ENCODE measurements at regions not wholly inside any gene's neighbourhood (a gene's known extent, or its start where the extent isn't known, plus 50 kb on each side); places are given as distances from the start of the nearest gene placed in this dataset.

- TF ChIP-seq ZNF740 (CRISPR knock-in tag; IDR thresholded peaks at IDR 0.05): 0 out of 2 replicates have a peak, but pooled peaks have one; percentile 35
- peak in 1 of 2 experiments; percentile 64; a peak in 2 of 4 replicates for TF ChIP-seq ZNF740 (tag; IDR thresholded peaks at IDR 0.05)
- 0 out of 2 replicates have a peak, but pooled peaks have one; percentile 21 for TF ChIP-seq RBFOX2 (IDR thresholded peaks at IDR 0.05; ENCODE audit: low read depth, low read length)
- peak; percentile 92 for TF ChIP-seq ZEB2 (IDR thresholded peaks at IDR 0.05)
Observed at GRCh38 chr17:30697619-30698460, 126.7 kb downstream of the CRLF3 start (continued).

- TF ChIP-seq GTF2A2 (tag; IDR thresholded peaks at IDR 0.05) (no peak), ZNF280B (CRISPR knock-in tag; IDR thresholded peaks at IDR 0.05) (no peak), ZBTB5 (IDR thresholded peaks at IDR 0.05) (no peak), ZNF77 (CRISPR knock-in tag; IDR thresholded peaks at IDR 0.05) (no peak), RBM25 (IDR thresholded peaks at IDR 0.05; ENCODE audit: low read depth, low read length, severe bottlenecking) (peak; percentile 38), ZNF184 (CRISPR knock-in tag; IDR thresholded peaks at IDR 0.05) (no peak), NCOA6 (IDR thresholded peaks at IDR 0.05) (no peak), ZNF146 (CRISPR knock-in tag; IDR thresholded peaks at IDR 0.05; ENCODE audit: unreplicated experiment) (peak; percentile 93), ZFP91 (CRISPR knock-in tag; IDR thresholded peaks at IDR 0.05) (no peak), GATAD2A (IDR thresholded peaks at IDR 0.05) (no peak), MEIS2 (IDR thresholded peaks at IDR 0.05; ENCODE audit: partially characterized antibody) (no peak), ZNF780A (CRISPR knock-in tag; IDR thresholded peaks at IDR 0.05) (no peak)
- H3K79me2 ChIP-seq (ENCODE audit: control insufficient read depth, insufficient read depth, low read length): no peaks in the 10 kb centered on the region
- H2AFZ ChIP-seq (ENCODE audit: low read depth, low read length): no peak overlapping the region
- intact Hi-C loops (cut with micrococcal nuclease): no loop called here
- no peak overlapping the region for H3K9ac ChIP-seq (ENCODE audit: insufficient read depth in 1 of 2, low read depth in 2 of 2, low read length in 2 of 2)
- peaks cover 3 to 22% of the 10 kb centered on the region in 2 experiments; a peak in 3 of 5 replicates for H3K4me1 ChIP-seq (replicated peaks in 1 of 2; ENCODE audit: control insufficient read depth in 2 of 2, insufficient read depth in 2 of 2, low read length in 2 of 2)
- no peak overlapping the region for H3K4me2 ChIP-seq (ENCODE audit: insufficient read depth, low read length)
- ChIA-PET POLR2A (no interaction called here), CTCF (ENCODE audit: low intra/inter-chr PET ratio) (no interaction called here)
- no peaks in the 10 kb centered on the region for H4K20me1 ChIP-seq (replicated peaks; ENCODE audit: control insufficient read depth, insufficient read depth, low read length)
- H3K9me3 ChIP-seq (replicated peaks; ENCODE audit: control insufficient read depth, insufficient read depth, low read depth, low read length): no peaks in the 10 kb centered on the region
- no peak overlapping the region for H3K4me3 ChIP-seq
- no TSS peak for BruUV-seq (replicated peaks)
- in situ Hi-C loops (cut with MboI): no loop called here
- 58% methylated on average over 5 of the region's 5 CpGs for WGBS (ENCODE audit: insufficient coverage, low coverage, missing lambda C conversion rate)
- no peaks in the 10 kb centered on the region for H3K9me1 ChIP-seq (ENCODE audit: control insufficient read depth, insufficient read depth, low read length)
- H3K27ac ChIP-seq (ENCODE audit: extremely low read depth, low read depth, low read length): no peak overlapping the region
- H3K27me3 ChIP-seq (ENCODE audit: control insufficient read depth in 2 of 2, insufficient read depth in 2 of 2, low read length in 2 of 2): no peaks in the 10 kb centered on the region
- no peaks in the 10 kb centered on the region for H3K36me3 ChIP-seq (ENCODE audit: control insufficient read depth, insufficient read depth, low read length)
- ATAC-seq (no peak), FAIRE-seq (no peak), DNase-seq (ENCODE audit: extremely low read depth in 1 of 4, low spot score in 3 of 4) (no peak)
Observed at GRCh38 chr17:30696234-30696633, 128.3 kb downstream of the CRLF3 start.
